GM11168 (cell line): ENCODE measurements at regions not wholly inside any gene's neighbourhood (a gene's known extent, or its start where the extent isn't known, plus 50 kb on each side); places are given as distances from the start of the nearest gene placed in this dataset.
"Not testable (repeated sequence)": the region's sequence is repeated elsewhere in the genome, so short reads cannot be mapped to it uniquely, and the experiment has no call there.

Experiments
- in situ Hi-C: fragments of 300-500 bp; cut with MboI; formaldehyde crosslinking; loops from one replicate; pipeline ENCODE4 v1.12.0; 2022; ENCODE audit warnings: low sequenced_read_pairs; ENCODE audit not compliant: unreplicated experiment

GRCh38 chr21:8194042-8194441 is 2327.3 kb upstream of the TPTE start:
- in situ Hi-C loops = not testable (repeated sequence)

GRCh38 chr21:8197377-8198027 is 2323.9 kb upstream of the TPTE start:
- in situ Hi-C loops = not testable (repeated sequence)

- in situ Hi-C loops = not testable (repeated sequence)
These were observed 2316.1 kb upstream of the TPTE start for GRCh38 chr21:8205094-8205891.

GRCh38 chr21:8205892-8206188 is 2315.5 kb upstream of the TPTE start:
- in situ Hi-C loops = not testable (repeated sequence)

GRCh38 chr21:8212986-8213550 is 2308.3 kb upstream of the TPTE start:
- in situ Hi-C loops = not testable (repeated sequence)

- in situ Hi-C loops = not testable (repeated sequence)
These were observed 2306.8 kb upstream of the TPTE start for GRCh38 chr21:8214539-8214938.

- in situ Hi-C loops = loop anchor here (5.0 kb wide), 2 partner anchors 188 to 233 kb away; no protein-coding TSS in a partner anchor
These were observed 2291.8 kb upstream of the TPTE start for GRCh38 chr21:8229366-8230150.

GRCh38 chr21:8231252-8231651 is 2290.1 kb upstream of the TPTE start:
- in situ Hi-C loops = loop anchor here (5.0 kb wide), 2 partner anchors 186 to 231 kb away; no protein-coding TSS in a partner anchor

- in situ Hi-C loops = loop anchor here (5.0 kb wide), 2 partner anchors 184 to 229 kb away; no protein-coding TSS in a partner anchor
These were observed 2288.4 kb upstream of the TPTE start for GRCh38 chr21:8233000-8233399.

GRCh38 chr21:8234059-8234458 is 2287.3 kb upstream of the TPTE start:
- in situ Hi-C loops = loop anchor here (5.0 kb wide), 2 partner anchors 183 to 228 kb away; no protein-coding TSS in a partner anchor

GRCh38 chr21:8244723-8245641 is 2276.4 kb upstream of the TPTE start:
- in situ Hi-C loops = loop anchor here (10.0 kb wide), 1 partner anchor 750 kb away; no protein-coding TSS in a partner anchor

- in situ Hi-C loops = loop anchor here (10.0 kb wide), 1 partner anchor 749 kb away; no protein-coding TSS in a partner anchor
These were observed 2275.6 kb upstream of the TPTE start for GRCh38 chr21:8245642-8246402.

GRCh38 chr21:8251701-8252100 is 2269.7 kb upstream of the TPTE start:
- in situ Hi-C loops = not testable (repeated sequence)

- in situ Hi-C loops = not testable (repeated sequence)
These were observed 2266.3 kb upstream of the TPTE start for GRCh38 chr21:8255094-8255493.

GRCh38 chr21:8257083-8257799 is 2264.1 kb upstream of the TPTE start:
- in situ Hi-C loops = not testable (repeated sequence)

GRCh38 chr21:8260065-8260627 is 2261.2 kb upstream of the TPTE start:
- in situ Hi-C loops = not testable (repeated sequence)
